NCI-H2029 (cell line): ENCODE measurements at regions not wholly inside any gene's neighbourhood (a gene's known extent, or its start where the extent isn't known, plus 50 kb on each side); places are given as distances from the start of the nearest gene placed in this dataset.
"Not testable (repeated sequence)": the region's sequence is repeated elsewhere in the genome, so short reads cannot be mapped to it uniquely, and the experiment has no call there.

Experiments used
- DNase-seq: peaks from one replicate; lab custom pipeline; 2025; lab: John Stamatoyannopoulos, UW

DNA sequence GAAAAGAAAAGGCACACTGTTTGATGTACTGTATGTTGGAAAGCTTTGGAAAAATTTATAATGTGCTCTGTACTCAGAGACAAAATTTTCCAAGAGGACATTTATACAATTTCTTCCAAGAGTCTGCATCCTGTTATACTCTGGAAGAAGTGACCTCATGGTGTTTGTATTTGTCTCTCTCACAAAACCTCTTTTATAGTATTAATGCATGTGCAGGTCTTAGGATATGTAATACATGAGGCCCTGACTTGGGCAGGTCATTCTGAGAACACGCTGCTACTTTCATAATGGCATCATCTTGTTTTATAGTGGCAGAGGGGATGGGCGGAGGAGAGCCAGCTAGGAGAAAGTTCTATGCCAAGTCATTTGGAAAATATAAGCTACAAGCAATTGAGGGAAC lies 72.0 kb upstream of the P3H2 start:
- no peak for DNase-seq

DNA sequence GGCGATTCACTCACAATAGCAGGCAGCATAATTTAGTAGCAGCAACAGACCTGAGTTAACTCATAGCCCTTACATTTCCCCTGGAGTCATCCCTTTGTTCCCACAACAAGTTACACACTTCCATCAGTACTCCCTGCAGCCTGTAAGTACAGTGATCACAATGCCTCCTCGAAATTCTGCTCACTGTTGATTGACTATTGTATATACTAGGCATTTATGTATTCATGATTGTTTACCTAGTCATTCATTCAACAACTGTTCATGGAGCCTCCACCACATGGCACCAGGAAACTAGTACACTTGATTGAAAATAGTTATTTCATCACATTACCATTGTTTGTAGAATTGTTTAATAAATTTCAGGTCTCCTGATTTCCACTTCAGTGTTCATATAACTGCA lies 71.4 kb upstream of the P3H2 start:
- no peak for DNase-seq

GRCh38 chr3:190188197-190188596 lies 67.5 kb upstream of the P3H2 start:
- no peak for DNase-seq

GRCh38 chr3:190183121-190183520 lies 62.4 kb upstream of the P3H2 start:
- peak; percentile 10 for DNase-seq

GRCh38 chr3:190182418-190183043 lies 61.8 kb upstream of the P3H2 start:
- no peak for DNase-seq

DNA sequence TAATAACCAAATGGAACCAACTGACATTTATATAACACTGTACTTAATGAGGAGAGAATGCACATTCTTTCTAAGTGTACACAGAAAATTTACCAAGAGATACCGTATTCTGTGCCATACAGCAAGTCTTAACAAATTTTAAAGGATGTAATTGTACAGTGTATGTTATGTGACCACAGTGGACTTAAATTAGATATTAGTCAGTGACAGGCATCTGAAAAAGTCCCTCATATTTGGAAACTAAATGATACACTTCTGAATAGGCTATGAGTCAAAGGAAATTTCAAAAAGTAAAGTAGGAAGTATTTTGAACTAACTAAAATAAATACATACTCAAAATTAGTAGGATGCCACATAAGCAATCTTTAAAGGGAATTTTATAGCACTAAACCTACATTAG lies 59.6 kb upstream of the P3H2 start:
- no peak for DNase-seq

DNA sequence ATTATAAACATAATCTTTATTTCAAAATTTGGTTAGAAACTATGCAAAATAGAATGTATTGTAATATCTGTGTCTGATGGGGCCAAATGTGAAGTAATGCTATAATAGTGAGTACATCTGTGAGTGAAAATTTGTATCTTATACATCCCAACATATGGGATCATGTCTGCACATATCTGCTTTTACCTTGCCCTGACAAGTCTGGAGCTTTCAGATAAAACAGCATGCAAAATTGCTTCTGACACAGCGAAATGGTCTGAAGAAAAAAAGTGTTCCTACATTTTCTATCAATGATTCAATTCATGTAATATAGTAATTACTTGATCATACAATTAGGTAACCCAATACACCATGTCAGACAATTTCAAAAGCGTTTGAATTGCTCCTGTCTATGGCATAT lies 58.1 kb upstream of the P3H2 start:
- DNase-seq, result no peak

DNA sequence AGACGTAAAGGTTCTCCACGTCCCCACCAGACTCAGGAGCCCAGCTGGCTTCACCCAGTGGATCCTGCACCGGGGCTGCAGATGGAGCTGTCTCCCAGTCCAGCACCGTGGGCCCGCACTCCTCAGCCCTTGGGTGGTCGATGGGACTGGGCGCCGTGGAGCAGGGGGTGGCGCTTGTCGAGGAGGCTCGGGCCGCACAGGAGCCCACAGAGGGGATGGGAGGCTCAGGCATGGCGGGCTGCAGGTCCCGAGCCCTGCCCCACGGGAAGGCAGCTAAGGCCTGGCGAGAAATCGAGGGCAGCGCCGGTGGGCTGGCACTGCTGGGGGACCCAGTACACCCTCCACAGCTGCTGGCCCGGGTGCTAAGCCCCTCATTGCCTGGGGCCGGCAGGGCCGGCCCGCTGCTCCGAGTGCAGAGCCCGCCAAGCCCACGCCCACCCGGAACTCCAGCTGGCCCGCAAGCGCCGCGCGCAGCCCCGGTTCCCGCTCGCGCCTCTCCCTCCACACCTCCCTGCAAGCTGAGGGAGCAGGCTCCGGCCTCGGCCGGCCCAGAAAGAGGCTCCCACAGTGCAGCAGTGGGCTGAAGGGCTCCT lies 56.3 kb upstream of the P3H2 start:
- not testable (repeated sequence) for DNase-seq

- not testable (repeated sequence) for DNase-seq
Measured at GRCh38 chr3:190176106-190176505, 55.4 kb upstream of the P3H2 start.

GRCh38 chr3:190175490-190175889 lies 54.8 kb upstream of the P3H2 start:
- DNase-seq, result no peak

DNA sequence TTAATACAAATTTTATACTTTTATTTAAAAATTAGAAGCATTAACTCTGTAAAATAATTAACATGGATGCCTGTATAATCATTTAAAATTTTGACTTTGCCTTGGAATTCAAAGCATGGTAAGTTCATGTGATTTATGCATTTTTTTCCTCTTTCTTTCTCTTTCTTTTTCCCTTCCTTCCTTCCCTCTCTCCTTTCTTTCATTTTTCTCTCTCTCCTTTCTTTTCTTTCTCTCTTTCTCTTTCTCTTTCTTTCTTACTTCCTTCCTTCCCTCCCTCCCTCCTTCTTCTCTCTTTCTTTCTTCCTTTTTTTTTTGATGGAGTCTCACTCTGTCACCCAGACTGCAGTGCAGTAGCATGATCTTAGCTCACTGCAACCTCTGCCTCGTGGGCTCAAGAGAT lies 53.8 kb upstream of the P3H2 start:
- DNase-seq, result no peak

GRCh38 chr3:190173426-190173825 lies 52.7 kb upstream of the P3H2 start:
- no peak for DNase-seq

DNA sequence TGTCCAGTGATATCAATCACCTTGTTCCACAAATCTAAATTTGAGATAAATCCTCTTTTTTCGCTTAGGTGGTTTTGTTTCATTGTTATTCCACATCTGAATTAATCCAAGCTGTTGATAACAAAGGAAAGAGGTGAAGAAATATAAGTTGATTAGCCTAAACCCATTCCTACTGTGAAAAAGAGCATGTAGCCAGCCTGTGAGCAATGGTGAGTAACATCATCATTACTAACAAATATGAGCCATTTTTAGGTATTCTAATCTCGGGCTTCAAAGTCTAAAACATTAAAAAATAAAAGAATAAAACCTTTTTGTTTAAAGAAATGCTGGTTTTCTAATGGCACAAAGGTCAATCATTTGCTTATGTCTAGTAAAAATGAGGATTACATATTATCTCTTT lies 52.1 kb upstream of the P3H2 start:
- no peak for DNase-seq
